HG03196 (cell line): ENCODE measurements at regions not wholly inside any gene's neighbourhood (a gene's known extent, or its start where the extent isn't known, plus 50 kb on each side); places are given as distances from the start of the nearest gene placed in this dataset.
"Not testable (repeated sequence)": the region's sequence is repeated elsewhere in the genome, so short reads cannot be mapped to it uniquely, and the experiment has no call there.

Experiments
- ATAC-seq: cut with Tn5 transposase; IDR thresholded peaks from one replicate; pipeline ENCODE4 v1.9.1; 2021; ENCODE audit not compliant: unreplicated experiment

GRCh38 chr9:87392086-87392485 lies 105.6 kb upstream of the DAPK1 start:
- ATAC-seq = no peak

- ATAC-seq = no peak
These were observed 103.9 kb upstream of the DAPK1 start for GRCh38 chr9:87393706-87394230.

GRCh38 chr9:87395804-87396479 lies 101.7 kb upstream of the DAPK1 start:
- ATAC-seq = no peak

- no peak for ATAC-seq
These were observed 96.0 kb upstream of the DAPK1 start for GRCh38 chr9:87401681-87402080.

- no peak for ATAC-seq
These were observed 95.1 kb upstream of the DAPK1 start for GRCh38 chr9:87402537-87402936.

GRCh38 chr9:87405677-87406542 lies 91.8 kb upstream of the DAPK1 start:
- no peak for ATAC-seq

- ATAC-seq = no peak
These were observed 91.0 kb upstream of the DAPK1 start for GRCh38 chr9:87406543-87407166.

- ATAC-seq = not testable (repeated sequence)
These were observed 87.3 kb upstream of the DAPK1 start for GRCh38 chr9:87410047-87411005.

- ATAC-seq = no peak
These were observed 76.8 kb upstream of the DAPK1 start for GRCh38 chr9:87420884-87421283.

GRCh38 chr9:87421734-87422133 lies 75.9 kb upstream of the DAPK1 start:
- no peak for ATAC-seq

- ATAC-seq = no peak
These were observed 74.7 kb upstream of the DAPK1 start for GRCh38 chr9:87422999-87423398.

- not testable (repeated sequence) for ATAC-seq
These were observed 73.8 kb upstream of the DAPK1 start for GRCh38 chr9:87423885-87424284.

- ATAC-seq = no peak
These were observed 72.5 kb upstream of the DAPK1 start for GRCh38 chr9:87425202-87425601.

- ATAC-seq = no peak
These were observed 69.7 kb upstream of the DAPK1 start for GRCh38 chr9:87427851-87428506.

- no peak for ATAC-seq
These were observed 69.0 kb upstream of the DAPK1 start for GRCh38 chr9:87428659-87429058.

- ATAC-seq = no peak
These were observed 65.8 kb upstream of the DAPK1 start for GRCh38 chr9:87431837-87432236.

- ATAC-seq = no peak
These were observed 63.8 kb upstream of the DAPK1 start for GRCh38 chr9:87433853-87434252.

- ATAC-seq = no peak
These were observed 63.3 kb upstream of the DAPK1 start for GRCh38 chr9:87434366-87434765.

GRCh38 chr9:87435189-87435880 lies 62.3 kb upstream of the DAPK1 start:
- no peak for ATAC-seq
